Right renal cortex interstitium (tissue), 3 donors: ENCODE measurements at regions not wholly inside any gene's neighbourhood (a gene's known extent, or its start where the extent isn't known, plus 50 kb on each side); places are given as distances from the start of the nearest gene placed in this dataset.
"Not testable (repeated sequence)": the region's sequence is repeated elsewhere in the genome, so short reads cannot be mapped to it uniquely, and the experiment has no call there.

Experiments
- DNase-seq, 3 donors: peaks; one replicate each; pipeline ENCODE4 v3.0.0-alpha.2; 2013; ENCODE audit warnings: low read depth in 3 of 3, low spot score in 2 of 3

GRCh38 chr2:4221434-4221833, 518.1 kb downstream of the DCDC2C start:
- no peak for DNase-seq

GRCh38 chr2:4221845-4222244, 518.5 kb downstream of the DCDC2C start:
- DNase-seq, result no peak

GRCh38 chr2:4244422-4244821, 541.0 kb downstream of the DCDC2C start:
- DNase-seq, result not testable (repeated sequence)

- DNase-seq, result no peak
Observed at GRCh38 chr2:4246364-4247131, 543.2 kb downstream of the DCDC2C start.

GRCh38 chr2:4247791-4248190, 544.4 kb downstream of the DCDC2C start:
- DNase-seq, result no peak

GRCh38 chr2:4255491-4255890, 552.1 kb downstream of the DCDC2C start:
- no peak for DNase-seq

GRCh38 chr2:4256351-4256750, 553.0 kb downstream of the DCDC2C start:
- no peak for DNase-seq

GRCh38 chr2:4258563-4258962, 555.2 kb downstream of the DCDC2C start:
- DNase-seq, result no peak

- DNase-seq, result no peak
Observed at GRCh38 chr2:4265936-4266335, 562.6 kb downstream of the DCDC2C start.

GRCh38 chr2:4269885-4270284, 566.5 kb downstream of the DCDC2C start:
- no peak for DNase-seq

GRCh38 chr2:4272261-4272858, 569.0 kb downstream of the DCDC2C start:
- no peak for DNase-seq

- DNase-seq, result no peak
Observed at GRCh38 chr2:4278392-4278791, 575.0 kb downstream of the DCDC2C start.

- DNase-seq, result no peak
Observed at GRCh38 chr2:4279431-4279830, 576.1 kb downstream of the DCDC2C start.

GRCh38 chr2:4291430-4291829, 588.1 kb downstream of the DCDC2C start:
- DNase-seq, result no peak

GRCh38 chr2:4295680-4296079, 592.3 kb downstream of the DCDC2C start:
- no peak for DNase-seq

- DNase-seq, result no peak
Observed at GRCh38 chr2:4300616-4301015, 597.2 kb downstream of the DCDC2C start.

GRCh38 chr2:4324531-4324930, 621.2 kb downstream of the DCDC2C start:
- no peak for DNase-seq

- DNase-seq, result no peak
Observed at GRCh38 chr2:4336864-4337263, 633.5 kb downstream of the DCDC2C start.

GRCh38 chr2:4338345-4338744, 635.0 kb downstream of the DCDC2C start:
- no peak for DNase-seq

- no peak for DNase-seq
Observed at GRCh38 chr2:4340536-4340935, 637.2 kb downstream of the DCDC2C start.

- DNase-seq, result no peak
Observed at GRCh38 chr2:4346628-4347027, 643.3 kb downstream of the DCDC2C start.

- no peak for DNase-seq
Observed at GRCh38 chr2:4353668-4354067, 650.3 kb downstream of the DCDC2C start.

GRCh38 chr2:4354164-4354563, 650.8 kb downstream of the DCDC2C start:
- no peak for DNase-seq
